ENCODE measurements at regions not wholly inside any gene's neighbourhood (a gene's known extent, or its start where the extent isn't known, plus 50 kb on each side); places are given as distances from the start of the nearest gene placed in this dataset.
"Not testable (repeated sequence)": the region's sequence is repeated elsewhere in the genome, so short reads cannot be mapped to it uniquely, and the experiment has no call there.

DNA sequence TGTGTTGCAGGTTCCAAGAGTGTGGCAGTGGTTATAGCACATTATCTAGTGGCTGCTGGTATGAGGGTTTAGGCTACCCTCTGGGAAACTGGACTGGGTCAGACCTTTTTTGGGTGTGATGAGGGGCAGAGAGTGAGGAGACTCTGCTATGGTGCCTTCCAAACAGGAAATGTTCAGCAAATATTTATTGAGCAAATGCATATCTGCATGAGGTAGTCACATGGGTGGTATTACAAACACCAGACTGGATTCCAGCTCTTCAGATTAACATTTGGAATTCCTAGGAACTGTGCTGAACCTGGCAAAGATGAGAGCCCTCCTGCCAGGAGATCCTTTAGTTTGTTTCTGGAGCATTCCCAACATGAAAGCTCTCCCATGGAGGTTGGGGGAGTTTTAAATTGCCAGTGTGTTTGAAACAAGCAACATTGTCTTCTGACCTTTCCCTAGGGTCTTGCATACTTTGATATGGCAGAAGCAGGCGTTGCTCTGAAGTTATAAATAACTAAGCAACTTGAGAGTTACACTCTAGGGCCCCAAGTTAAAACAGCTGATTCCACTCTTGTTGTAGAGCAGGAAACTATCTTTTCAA, 341.2 kb upstream of the C2CD4B start:
- no peak for DNase-seq (ENCODE audit: low read depth)

DNA sequence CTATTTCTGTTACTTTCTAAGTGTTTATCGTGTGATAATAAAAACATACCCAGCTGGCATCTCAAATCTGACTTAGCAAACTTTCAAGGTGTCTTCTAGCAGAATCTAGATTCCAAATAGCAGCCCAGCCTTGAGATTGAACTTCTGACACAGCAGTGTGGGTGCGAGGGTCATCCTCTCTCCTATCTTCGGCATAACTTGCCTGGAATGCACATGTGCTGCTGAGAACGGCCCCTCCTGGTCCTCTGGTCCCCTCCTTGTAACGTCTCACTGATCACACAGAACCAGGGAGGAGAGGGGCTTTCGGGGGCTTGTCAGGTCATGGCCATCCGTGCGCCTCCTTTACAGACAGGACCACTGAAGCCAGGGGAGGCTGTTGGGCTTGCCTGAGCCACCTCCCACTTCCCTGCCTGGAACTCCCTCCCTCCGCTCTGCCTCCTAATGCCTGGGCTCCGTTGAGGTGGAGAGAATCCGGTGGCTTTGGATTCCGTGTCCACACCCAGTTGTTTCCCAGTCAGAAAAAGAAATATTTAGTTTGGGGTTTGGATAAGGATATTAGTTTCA, 344.4 kb upstream of the C2CD4B start:
- DNase-seq (ENCODE audit: low read depth), result no peak

DNA sequence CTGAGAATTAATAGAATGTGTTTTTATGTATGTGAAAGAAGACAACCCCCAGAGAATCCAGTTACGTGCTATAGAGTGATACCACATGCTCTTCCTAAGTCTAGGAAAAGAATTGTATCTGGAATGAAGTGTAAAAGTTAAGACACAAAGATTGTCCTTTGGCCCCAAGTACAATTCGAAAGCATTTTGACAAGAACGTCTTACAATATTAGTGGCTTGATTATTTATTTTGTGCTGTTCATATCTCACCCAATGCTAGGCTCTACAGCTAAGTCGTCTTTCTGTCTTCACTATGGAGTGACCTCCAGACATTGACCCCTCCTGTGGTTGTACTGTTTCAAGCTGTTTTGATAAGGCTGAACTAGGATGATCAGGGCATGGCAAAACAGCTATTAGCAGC, 345.7 kb upstream of the C2CD4B start:
- no peak for DNase-seq (ENCODE audit: low read depth)

DNA sequence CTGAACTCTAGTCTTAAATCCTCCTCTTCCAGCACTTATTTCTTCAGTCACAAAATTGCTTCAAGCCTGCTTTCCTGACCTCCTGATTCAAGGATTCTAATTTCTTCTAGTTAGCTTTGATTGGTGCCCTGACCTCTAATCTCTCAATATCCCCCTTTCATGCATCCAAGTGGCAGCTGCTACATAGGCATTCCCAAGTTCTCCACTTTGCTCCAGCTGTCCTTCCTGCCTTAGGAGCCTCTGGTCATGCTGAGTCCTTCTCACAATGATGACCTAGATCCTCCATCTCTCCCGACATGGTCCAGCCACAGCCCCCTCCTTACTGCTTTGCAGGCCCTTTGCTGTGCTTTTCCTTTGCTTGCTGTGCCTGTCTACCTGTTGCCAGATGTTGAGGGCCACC, 347.8 kb upstream of the C2CD4B start:
- no peak for DNase-seq (ENCODE audit: low read depth)

DNA sequence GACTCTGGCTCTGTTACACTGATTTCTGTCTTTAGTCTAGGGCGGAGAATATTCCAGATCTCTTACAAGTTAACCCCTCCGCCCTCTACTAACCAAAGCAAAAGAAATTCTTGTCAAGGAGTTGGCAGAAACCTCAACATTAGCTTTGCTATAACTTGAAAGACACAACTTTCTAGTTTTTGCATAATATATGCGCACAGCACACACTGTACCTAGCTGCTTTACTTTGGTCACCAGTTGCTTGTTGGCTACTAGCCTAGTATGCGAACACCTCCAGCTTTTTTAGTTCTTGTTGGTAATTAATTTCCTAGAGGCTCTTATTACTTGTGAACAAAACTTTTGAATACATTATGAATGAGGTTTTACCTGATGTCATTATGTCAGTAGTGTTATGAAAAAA, 348.8 kb upstream of the C2CD4B start:
- DNase-seq (ENCODE audit: low read depth), result no peak

DNA sequence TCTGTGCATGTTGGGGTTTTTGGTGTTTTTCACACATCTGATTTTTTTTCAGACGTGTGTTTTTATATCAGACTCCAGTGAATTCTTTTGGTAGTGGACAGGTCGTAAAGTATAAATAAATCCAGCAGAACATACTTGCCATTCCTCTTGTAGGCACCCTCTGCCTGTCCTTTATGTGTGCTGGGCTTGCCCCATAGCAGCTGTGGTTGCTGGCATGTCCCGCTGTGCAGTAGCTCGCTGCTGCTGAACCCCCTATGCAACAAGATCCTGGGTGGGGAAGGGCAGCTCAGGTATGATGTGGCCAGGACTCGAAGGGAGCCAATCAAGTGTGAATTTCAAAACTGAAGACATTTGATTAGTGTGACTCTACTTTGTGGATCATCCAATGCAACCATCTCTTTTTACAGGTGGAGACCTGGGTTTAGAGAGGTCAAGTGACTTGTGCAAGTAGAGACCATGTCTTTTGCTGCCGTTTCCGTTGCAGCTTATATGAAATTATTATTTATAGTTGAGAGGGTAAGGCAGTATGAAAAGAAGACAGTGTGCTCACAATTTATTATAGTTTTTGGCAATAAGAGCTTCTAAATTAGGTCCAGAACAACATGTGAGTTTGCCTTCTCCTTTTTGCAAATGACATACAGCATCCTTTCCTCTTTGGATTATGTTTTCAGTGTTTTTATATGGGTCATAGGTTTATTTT, 350.8 kb upstream of the C2CD4B start:
- DNase-seq (ENCODE audit: low read depth), result no peak

DNA sequence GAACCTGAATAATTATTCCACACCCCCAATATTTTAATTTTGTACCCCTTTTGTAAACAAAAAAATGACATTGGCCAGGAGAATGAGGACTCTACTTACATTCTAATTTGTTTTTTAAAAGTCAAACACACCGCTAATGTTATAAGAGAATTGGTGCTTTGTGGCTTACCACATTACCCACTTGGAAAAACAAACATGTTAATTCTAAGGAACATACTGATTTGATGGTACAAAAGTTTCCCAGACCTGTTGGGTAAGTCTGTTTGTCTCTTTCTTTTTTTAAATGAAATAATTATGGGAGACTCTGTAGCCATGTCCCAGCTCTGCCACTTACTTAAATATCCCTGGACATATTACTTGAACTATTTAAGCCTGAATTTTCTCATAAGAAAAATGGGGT, 352.5 kb upstream of the C2CD4B start:
- no peak for DNase-seq (ENCODE audit: low read depth)

DNA sequence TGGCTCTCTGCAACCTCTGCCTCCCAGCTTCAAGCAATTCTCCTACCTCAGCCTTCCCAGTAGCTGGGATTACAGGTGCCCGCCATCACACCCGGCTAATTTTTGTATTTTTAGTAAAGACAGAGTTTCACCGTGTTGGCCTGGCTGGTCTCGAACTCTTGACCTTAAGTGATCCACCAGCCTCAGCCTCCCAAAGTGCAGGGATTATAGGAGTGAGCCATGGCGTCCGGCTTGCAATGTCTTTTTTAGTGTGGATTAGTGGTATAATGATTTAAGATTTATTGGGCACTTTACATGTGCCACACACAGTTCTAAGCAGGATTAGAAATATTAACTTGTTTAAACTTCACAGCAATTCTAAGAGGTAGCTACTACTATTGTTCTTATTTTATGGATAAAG, 353.6 kb upstream of the C2CD4B start:
- DNase-seq (ENCODE audit: low read depth), result not testable (repeated sequence)

DNA sequence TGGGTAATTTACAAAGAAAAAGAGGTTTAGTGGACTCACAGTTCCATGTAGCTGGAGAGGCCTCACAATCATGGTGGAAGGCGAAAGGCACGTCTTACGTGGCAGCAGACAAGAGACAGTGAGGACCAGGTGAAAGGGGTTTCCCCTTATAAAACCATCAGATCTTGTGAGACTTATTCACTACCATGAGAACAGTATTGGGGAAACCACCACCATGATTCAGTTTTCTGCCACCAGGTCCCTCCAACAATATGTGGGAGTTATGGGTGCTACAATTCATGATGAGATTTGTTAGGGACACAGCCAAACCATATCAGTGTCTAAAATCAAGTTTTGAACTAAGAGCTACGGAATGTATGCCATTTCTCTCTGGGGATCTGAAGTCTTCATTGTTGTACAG, 354.8 kb upstream of the C2CD4B start:
- no peak for DNase-seq (ENCODE audit: low read depth)

DNA sequence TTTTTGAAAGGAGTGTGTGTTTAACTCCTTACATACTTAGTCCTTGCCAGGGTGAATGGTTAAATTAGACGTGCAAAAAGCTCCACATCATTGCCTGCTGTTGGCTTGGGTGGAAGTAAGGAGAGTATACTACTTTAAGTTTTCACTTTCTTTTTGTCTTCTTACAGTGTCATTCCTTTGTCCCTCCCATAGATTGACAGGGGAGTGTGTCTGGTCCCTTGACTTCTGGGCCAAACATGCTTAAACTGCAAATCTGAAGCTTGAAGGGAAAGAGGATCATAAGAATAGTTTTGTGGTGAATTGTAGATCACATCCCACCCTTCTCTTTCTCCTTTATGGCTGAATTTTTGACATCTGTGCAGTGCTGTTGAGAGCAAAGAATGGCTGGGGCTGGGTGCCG, 355.8 kb upstream of the C2CD4B start:
- DNase-seq (ENCODE audit: low read depth), result no peak

DNA sequence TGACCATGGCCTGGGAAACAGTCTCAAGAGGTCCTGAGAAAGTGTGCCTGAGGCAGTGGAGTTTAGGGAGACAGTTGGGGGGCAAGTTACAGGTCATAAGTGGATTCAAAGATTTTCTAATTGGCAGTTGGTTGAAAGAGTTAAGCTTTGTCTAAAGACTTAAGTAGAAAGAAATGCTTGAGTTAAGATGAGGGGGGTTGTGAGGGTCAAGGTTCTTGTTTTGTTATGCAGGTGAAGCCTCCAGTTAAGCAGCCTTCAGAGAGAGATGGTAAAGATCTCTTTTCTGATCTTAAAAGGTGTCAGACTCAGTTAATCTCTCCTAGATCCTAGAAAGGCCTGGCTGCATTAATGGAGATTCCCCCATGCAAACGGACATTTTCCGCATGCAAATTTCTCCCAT, 356.3 kb upstream of the C2CD4B start:
- DNase-seq (ENCODE audit: low read depth), result no peak

DNA sequence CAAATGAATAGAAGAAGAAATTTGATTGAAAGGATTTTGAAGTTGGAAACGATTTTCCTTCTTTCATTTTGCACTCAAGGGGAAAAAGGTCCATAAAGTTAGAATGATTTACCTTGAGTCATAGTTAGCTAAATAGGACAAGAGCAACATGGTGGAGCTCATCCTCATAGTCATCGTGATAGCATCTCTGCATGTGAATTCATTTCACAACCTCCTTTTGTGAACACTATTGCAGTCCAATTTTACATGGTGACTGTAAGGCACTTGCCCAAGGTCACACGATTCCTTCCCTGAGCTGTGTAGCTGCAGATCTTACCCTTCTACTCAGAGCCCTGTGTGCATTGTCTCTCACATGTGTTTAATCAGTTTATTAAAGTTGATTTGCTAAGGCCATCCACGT, 359.8 kb upstream of the C2CD4B start:
- no peak for DNase-seq (ENCODE audit: low read depth)

DNA sequence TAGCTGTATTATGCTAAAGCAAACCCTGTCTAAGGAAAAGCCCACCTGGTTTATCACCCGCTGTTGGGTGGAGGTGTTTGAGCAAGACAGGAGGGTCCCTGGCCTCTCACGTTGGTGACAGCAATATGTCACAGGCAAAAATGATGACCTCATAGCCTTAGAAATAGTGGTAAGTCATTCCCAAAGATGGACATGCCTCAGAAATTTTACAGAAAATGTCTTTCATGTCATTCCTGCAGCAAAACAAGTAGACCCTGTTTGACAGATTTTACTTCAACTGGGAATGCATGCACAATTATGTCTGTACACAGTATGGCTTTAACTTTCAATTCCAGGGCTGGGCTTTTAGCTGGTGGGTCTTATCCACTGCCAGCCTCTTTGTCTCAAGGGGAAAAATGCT, 362.3 kb upstream of the C2CD4B start:
- no peak for DNase-seq (ENCODE audit: low read depth)

DNA sequence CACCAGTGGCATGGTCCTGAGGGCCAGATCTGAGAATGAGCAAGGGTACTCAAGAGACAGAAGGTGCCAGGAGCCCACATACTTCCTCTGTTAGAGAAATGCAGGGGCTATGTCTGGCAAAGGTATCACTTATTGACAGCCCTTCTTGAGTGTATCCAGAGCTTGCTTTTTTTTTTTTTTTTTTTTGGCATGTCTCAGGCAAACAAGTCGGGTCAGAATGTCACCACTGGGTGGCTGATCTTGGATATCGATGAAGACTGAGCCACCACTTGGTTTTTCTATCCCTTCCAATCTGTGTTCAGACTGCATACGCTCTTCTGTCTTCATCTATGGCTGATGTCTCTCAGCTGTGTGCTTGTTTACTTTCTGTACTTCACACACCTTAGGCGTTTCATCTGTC, 363.4 kb upstream of the C2CD4B start:
- no peak for DNase-seq (ENCODE audit: low read depth)

DNA sequence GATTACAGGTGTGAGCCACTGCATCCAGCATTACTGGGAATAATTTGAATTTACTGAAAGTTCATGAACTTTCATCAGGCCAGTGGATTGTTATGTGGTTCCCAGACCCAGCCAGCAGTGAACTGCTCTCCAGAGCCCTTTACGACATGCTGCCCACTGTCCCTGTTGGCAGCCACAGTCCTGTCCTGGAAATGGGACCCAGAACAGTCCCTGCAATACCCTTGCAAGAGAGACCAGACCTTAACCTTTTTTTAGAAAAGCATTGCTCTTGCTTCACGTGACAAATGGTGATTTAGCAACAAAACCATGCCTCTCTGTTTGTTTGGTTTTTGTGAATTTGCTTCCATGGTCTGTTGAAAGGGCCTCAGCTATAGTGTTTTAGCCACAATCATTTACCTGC, 367.3 kb upstream of the C2CD4B start:
- DNase-seq (ENCODE audit: low read depth), result no peak

DNA sequence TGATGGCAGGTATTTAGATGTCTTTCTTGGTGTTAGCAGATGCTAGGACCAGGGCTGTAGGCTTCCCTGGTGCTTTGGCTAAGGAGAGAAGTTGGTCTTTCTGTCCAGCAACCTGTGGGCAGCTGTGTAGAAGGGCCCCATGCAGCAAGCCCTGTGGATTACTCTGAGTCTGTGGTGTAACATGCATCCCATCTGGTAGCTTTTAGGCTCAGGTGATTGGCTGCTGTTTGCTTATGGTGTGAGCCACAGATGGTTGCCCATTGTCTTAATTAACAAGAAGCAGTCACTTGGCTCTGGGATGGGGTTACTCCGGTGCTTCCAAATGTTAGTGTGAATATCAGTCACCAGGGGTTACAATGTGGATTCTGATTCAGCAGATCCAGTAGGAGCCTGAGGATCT, 368.6 kb upstream of the C2CD4B start:
- no peak for DNase-seq (ENCODE audit: low read depth)

DNA sequence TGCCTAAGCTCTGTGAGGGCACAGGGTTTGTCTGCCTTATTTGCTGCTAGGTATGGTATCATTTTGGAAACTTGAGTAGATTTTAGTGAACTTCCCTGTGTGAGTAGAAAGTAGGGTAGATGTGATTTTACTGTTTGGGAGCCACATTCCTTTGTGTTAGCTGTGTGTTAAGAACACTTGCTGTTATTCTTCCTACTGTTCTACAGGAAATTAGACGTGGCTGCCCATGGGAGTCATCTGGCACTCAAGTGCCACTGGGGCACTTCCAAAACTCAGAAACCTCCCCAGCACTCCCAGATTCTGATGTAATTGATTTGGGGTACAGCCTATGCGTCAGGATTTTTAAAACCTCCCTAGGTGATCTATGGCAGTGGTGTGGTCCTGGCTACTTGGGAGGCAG, 369.9 kb upstream of the C2CD4B start:
- no peak for DNase-seq (ENCODE audit: low read depth)

DNA sequence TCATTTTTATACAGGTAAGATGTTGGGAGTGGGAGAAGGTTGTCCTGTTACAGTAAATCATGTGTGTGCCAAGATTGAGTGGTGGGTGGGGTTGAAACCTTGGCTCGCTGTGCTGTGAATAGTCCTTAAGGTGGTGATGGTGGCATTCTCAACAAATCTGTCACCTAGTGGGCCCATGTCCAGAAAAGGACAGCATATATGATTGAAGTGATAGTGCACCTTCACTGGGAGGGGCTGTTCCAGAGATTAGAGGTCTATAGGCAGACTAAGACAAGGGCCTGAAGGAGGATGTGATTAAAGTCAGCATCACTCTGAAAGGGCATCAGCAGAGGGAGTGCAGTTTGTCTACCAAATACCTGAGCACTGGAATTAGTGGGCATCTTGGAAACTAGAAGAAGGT, 374.2 kb upstream of the C2CD4B start:
- DNase-seq (ENCODE audit: low read depth), result no peak

DNA sequence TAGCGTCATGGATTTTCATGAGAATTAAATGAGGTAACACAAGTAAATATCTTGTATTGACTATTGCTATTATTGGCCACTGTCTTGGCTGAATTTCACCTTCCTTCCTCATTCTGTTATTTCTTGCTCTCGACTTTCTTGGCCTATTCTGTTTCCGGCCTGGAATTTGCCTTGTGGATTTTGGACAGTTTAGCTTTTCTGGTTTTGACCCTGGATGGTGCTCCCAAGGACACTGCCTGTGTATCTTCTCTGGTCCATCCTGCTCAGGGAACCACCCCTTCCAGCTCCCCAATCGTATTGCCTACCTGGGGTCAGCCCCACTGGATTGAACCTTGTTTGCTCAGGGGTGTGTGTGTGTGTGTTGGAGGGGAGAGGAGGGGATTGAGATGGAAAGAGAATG, 376.2 kb upstream of the C2CD4B start:
- DNase-seq (ENCODE audit: low read depth), result no peak

DNA sequence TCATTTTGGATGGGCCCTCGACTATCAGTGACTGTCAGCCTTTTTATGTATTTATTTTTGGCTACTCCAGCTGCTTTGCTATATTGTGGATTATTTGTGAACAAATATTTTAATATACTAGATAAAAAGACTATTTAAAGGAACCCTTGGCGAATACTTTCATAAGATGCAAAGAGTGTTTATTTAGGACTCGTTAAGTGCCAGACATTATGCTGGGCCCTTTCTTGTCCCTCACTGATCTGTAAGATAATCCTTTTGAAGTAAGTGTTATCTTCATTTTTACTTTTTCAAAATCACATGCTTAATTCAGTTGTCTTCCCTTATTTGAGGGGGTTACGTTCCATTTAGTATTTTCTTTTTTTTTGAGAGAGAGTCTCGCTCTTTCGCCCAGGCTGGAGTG, 376.8 kb upstream of the C2CD4B start:
- DNase-seq (ENCODE audit: low read depth), result no peak

DNA sequence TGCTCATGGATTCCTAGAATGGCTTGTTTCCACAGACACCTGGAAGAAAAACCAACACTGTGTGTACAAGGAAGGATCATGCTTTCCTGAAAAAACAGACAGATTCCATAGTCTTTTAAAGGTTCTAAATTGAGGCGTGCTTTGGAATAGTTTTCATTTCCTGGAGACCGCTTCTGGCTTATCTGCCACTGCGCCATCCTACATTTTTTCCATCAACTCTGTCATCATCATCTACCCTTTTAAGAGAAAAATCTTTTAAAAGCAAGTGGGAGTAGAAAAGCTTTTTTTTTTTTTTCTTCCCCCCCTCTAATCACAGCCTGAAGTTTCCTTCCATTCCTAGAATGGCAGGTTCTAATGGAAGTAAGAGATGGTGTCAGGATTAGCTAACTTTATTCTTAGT, 379.4 kb upstream of the C2CD4B start:
- no peak for DNase-seq (ENCODE audit: low read depth)

DNA sequence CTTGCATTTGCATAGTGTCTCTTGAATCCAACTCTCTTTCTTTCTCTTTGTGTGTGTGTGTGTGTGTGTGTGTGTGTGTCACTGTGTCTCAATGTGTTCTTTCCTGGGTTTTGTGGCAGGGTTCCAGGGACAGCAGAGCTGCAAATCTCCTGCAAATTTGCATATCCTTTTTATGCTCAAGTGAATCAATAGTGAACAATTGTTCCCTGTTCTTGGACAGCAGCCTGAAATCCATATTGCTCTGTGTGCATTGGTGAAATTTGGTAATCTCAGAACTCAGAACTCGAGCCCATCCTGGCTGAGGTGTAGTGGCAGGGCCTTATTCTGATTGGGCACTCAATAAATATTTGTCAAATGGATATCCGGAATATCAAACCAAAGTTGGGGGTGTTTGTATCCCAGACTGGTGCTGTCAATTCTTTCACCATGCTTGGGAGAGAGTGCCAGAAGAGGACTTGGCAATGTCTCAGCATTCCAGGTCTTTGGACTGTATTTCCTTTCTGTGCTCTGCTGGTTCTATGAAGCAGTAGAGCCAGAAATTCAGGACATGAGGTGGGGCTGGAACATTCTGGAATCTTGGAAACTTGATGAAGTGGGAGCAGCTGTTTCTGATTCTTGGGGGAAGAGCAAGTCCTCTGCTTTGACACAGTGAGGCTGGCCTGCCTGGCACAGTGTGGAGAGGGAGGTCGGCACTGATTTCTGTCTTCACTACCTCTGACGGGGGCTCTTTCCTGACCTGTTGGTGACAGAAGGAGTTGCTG, 380.6 kb upstream of the C2CD4B start:
- DNase-seq (ENCODE audit: low read depth), result no peak

DNA sequence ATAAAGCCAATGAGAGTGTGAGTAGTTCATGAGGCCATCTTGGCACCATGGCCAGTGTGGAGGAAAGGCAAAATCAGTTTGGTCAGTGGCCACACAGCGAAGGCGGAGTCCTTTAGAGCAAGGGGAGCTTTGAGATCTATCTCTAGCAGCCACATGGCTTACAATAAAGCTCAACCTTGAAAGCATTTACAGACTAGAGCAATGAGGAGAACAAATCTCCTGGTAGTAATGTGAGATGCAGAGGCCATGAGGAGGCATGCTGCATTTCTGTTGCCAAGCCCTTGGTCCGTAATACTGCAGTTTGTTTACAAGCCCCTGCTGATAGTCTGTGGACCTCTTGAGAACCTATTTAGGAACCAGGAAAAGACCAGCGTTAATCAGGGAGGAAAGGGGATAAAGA, 381.5 kb upstream of the C2CD4B start:
- DNase-seq (ENCODE audit: low read depth), result no peak

All from non-pigmented ciliary epithelial cell (primary cell).